Activated naive CD8-positive, alpha-beta T cell treated with anti-CD3 and anti-CD28 coated beads, Interleukin-2, amount 10 ng/mL, durations not matched to agents 7 days and 5 days (primary cell): ENCODE measurements at regions not wholly inside any gene's neighbourhood (a gene's known extent, or its start where the extent isn't known, plus 50 kb on each side); places are given as distances from the start of the nearest gene placed in this dataset.

Experiments used
- ATAC-seq: fragments of 150-1000 bp; cut with Tn5 transposase; one replicate; pipeline ENCODE4 v1.10.0; 2021; ENCODE audit warnings: low read depth, moderate library complexity
- POLR2A ChIA-PET: fragments of 350-600 bp; sonication (Branson Sonifier 250); formaldehyde crosslinking; loops from one replicate; lab custom pipeline; 2021; ENCODE audit warnings: antibody characterized with exemption; lab: Charles Lee
- DNase-seq: peaks from one replicate; pipeline ENCODE4 v3.0.0; 2021
- H3K27ac Mint-ChIP-seq: one replicate; pipeline ENCODE4 v1.8.0; 2022; ENCODE audit warnings: mild to moderate bottlenecking, mixed read lengths
- H3K27me3 Mint-ChIP-seq: one replicate; pipeline ENCODE4 v1.8.0; 2022; ENCODE audit warnings: mild to moderate bottlenecking, moderate library complexity, mixed read lengths
- H3K36me3 Mint-ChIP-seq: one replicate; pipeline ENCODE4 v1.8.0; 2021; ENCODE audit warnings: mild to moderate bottlenecking, mixed read lengths
- H3K4me1 Mint-ChIP-seq: one replicate; pipeline ENCODE4 v1.8.0; 2021; ENCODE audit warnings: mixed read lengths
- H3K4me3 Mint-ChIP-seq: one replicate; pipeline ENCODE4 v1.8.0; 2022; ENCODE audit warnings: mild to moderate bottlenecking, moderate library complexity, mixed read lengths
- H3K9me3 Mint-ChIP-seq: one replicate; pipeline ENCODE4 v1.8.0; 2021; ENCODE audit warnings: mixed read lengths

GRCh38 chr20:7601431-7601830 is 338.8 kb downstream of the HAO1 start:
- Mint-ChIP-seq H3K9me3 (peaks cover under 1% of the 10 kb centered on the region), H3K4me1 (no peaks in the 10 kb centered on the region), H3K36me3 (no peaks in the 10 kb centered on the region), H3K27me3 (no peaks in the 10 kb centered on the region), H3K4me3 (no peak overlapping the region), H3K27ac (no peak overlapping the region)
- DNase-seq (no peak), ATAC-seq (no peak)
- POLR2A ChIA-PET, result no interaction called here

GRCh38 chr20:7606941-7607340 is 333.3 kb downstream of the HAO1 start:
- POLR2A ChIA-PET, result no interaction called here
- Mint-ChIP-seq H3K9me3 (peaks cover 7% of the 10 kb centered on the region), H3K4me3 (no peak overlapping the region), H3K36me3 (no peaks in the 10 kb centered on the region), H3K27ac (no peak overlapping the region), H3K27me3 (no peaks in the 10 kb centered on the region), H3K4me1 (no peaks in the 10 kb centered on the region)
- ATAC-seq (no peak), DNase-seq (no peak)

- H3K27ac Mint-ChIP-seq, result no peak overlapping the region
- no peak for DNase-seq
- peaks cover 7% of the 10 kb centered on the region for H3K9me3 Mint-ChIP-seq
- no peaks in the 10 kb centered on the region for H3K27me3 Mint-ChIP-seq
- no peak for ATAC-seq
- H3K4me3 Mint-ChIP-seq, result no peak overlapping the region
- H3K4me1 Mint-ChIP-seq, result no peaks in the 10 kb centered on the region
- no peaks in the 10 kb centered on the region for H3K36me3 Mint-ChIP-seq
- POLR2A ChIA-PET, result no interaction called here
These were observed 332.0 kb downstream of the HAO1 start for GRCh38 chr20:7608250-7608649.

GRCh38 chr20:7609251-7609650 is 331.0 kb downstream of the HAO1 start:
- POLR2A ChIA-PET, result no interaction called here
- no peak for DNase-seq
- no peaks in the 10 kb centered on the region for H3K4me1 Mint-ChIP-seq
- H3K27me3 Mint-ChIP-seq, result no peaks in the 10 kb centered on the region
- peaks cover 7% of the 10 kb centered on the region for H3K9me3 Mint-ChIP-seq
- ATAC-seq, result no peak
- H3K27ac Mint-ChIP-seq, result no peak overlapping the region
- H3K36me3 Mint-ChIP-seq, result no peaks in the 10 kb centered on the region
- no peak overlapping the region for H3K4me3 Mint-ChIP-seq

GRCh38 chr20:7610681-7611080 is 329.6 kb downstream of the HAO1 start:
- peaks cover 7% of the 10 kb centered on the region for H3K9me3 Mint-ChIP-seq

GRCh38 chr20:7617797-7618196 is 322.5 kb downstream of the HAO1 start:
- DNase-seq (no peak), ATAC-seq (no peak)
- no peaks in the 10 kb centered on the region for H3K9me3 Mint-ChIP-seq
- no peak overlapping the region for H3K27ac Mint-ChIP-seq
- POLR2A ChIA-PET, result no interaction called here
- no peak overlapping the region for H3K4me3 Mint-ChIP-seq
- H3K4me1 Mint-ChIP-seq, result no peaks in the 10 kb centered on the region
- no peaks in the 10 kb centered on the region for H3K36me3 Mint-ChIP-seq
- H3K27me3 Mint-ChIP-seq, result no peaks in the 10 kb centered on the region

More at GRCh38 chr20:7610681-7611080, 329.6 kb downstream of the HAO1 start:
- POLR2A ChIA-PET, result no interaction called here
- no peaks in the 10 kb centered on the region for H3K36me3 Mint-ChIP-seq
- no peak overlapping the region for H3K27ac Mint-ChIP-seq
- no peaks in the 10 kb centered on the region for H3K4me1 Mint-ChIP-seq
- DNase-seq (no peak), ATAC-seq (no peak)
- H3K27me3 Mint-ChIP-seq, result no peaks in the 10 kb centered on the region
- H3K4me3 Mint-ChIP-seq, result no peak overlapping the region

GRCh38 chr20:7622399-7622961 is 317.8 kb downstream of the HAO1 start:
- Mint-ChIP-seq H3K27ac (no peak overlapping the region), H3K36me3 (no peaks in the 10 kb centered on the region), H3K4me1 (no peaks in the 10 kb centered on the region), H3K27me3 (no peaks in the 10 kb centered on the region), H3K4me3 (no peak overlapping the region), H3K9me3 (peaks cover 6% of the 10 kb centered on the region)
- ATAC-seq (no peak), DNase-seq (no peak)
- POLR2A ChIA-PET, result no interaction called here

- ATAC-seq (no peak), DNase-seq (no peak)
- Mint-ChIP-seq H3K36me3 (no peaks in the 10 kb centered on the region), H3K4me3 (no peak overlapping the region), H3K27ac (no peak overlapping the region), H3K27me3 (no peaks in the 10 kb centered on the region), H3K9me3 (peaks cover 6% of the 10 kb centered on the region), H3K4me1 (no peaks in the 10 kb centered on the region)
- POLR2A ChIA-PET, result no interaction called here
These were observed 315.4 kb downstream of the HAO1 start for GRCh38 chr20:7624886-7625285.

- no peaks in the 10 kb centered on the region for H3K36me3 Mint-ChIP-seq
- POLR2A ChIA-PET, result no interaction called here
- ATAC-seq, result no peak
These were observed 312.3 kb downstream of the HAO1 start for GRCh38 chr20:7627734-7628663.

GRCh38 chr20:7629880-7630279 is 310.4 kb downstream of the HAO1 start:
- Mint-ChIP-seq H3K27ac (no peak overlapping the region), H3K4me3 (no peak overlapping the region), H3K36me3 (no peaks in the 10 kb centered on the region), H3K9me3 (peaks cover 4% of the 10 kb centered on the region), H3K27me3 (no peaks in the 10 kb centered on the region), H3K4me1 (no peaks in the 10 kb centered on the region)
- DNase-seq (no peak), ATAC-seq (no peak)
- POLR2A ChIA-PET, result no interaction called here

More at GRCh38 chr20:7627734-7628663, 312.3 kb downstream of the HAO1 start:
- Mint-ChIP-seq H3K4me3 (no peak overlapping the region), H3K27me3 (no peaks in the 10 kb centered on the region), H3K4me1 (no peaks in the 10 kb centered on the region), H3K27ac (no peak overlapping the region), H3K9me3 (peaks cover 6% of the 10 kb centered on the region)
- DNase-seq, result no peak

- Mint-ChIP-seq H3K9me3 (peaks cover 3% of the 10 kb centered on the region), H3K4me1 (no peaks in the 10 kb centered on the region), H3K4me3 (no peak overlapping the region), H3K36me3 (no peaks in the 10 kb centered on the region), H3K27me3 (no peaks in the 10 kb centered on the region), H3K27ac (no peak overlapping the region)
- ATAC-seq (no peak), DNase-seq (no peak)
- POLR2A ChIA-PET, result no interaction called here
These were observed 303.1 kb downstream of the HAO1 start for GRCh38 chr20:7637184-7637583.

GRCh38 chr20:7650086-7650879 is 290.0 kb downstream of the HAO1 start:
- ATAC-seq (no peak), DNase-seq (no peak)
- H3K27me3 Mint-ChIP-seq, result no peaks in the 10 kb centered on the region
- POLR2A ChIA-PET, result no interaction called here
- no peak overlapping the region for H3K27ac Mint-ChIP-seq
- H3K4me3 Mint-ChIP-seq, result no peak overlapping the region
- H3K9me3 Mint-ChIP-seq, result peaks cover 1% of the 10 kb centered on the region
- H3K36me3 Mint-ChIP-seq, result no peaks in the 10 kb centered on the region
- no peaks in the 10 kb centered on the region for H3K4me1 Mint-ChIP-seq

- POLR2A ChIA-PET, result no interaction called here
- H3K9me3 Mint-ChIP-seq, result peaks cover 3% of the 10 kb centered on the region
- no peak overlapping the region for H3K27ac Mint-ChIP-seq
- no peaks in the 10 kb centered on the region for H3K27me3 Mint-ChIP-seq
- ATAC-seq (no peak), DNase-seq (no peak)
- no peaks in the 10 kb centered on the region for H3K4me1 Mint-ChIP-seq
- H3K4me3 Mint-ChIP-seq, result no peak overlapping the region
- H3K36me3 Mint-ChIP-seq, result no peaks in the 10 kb centered on the region
These were observed 286.0 kb downstream of the HAO1 start for GRCh38 chr20:7654231-7654630.
